ENCODE measurements at regions not wholly inside any gene's neighbourhood (a gene's known extent, or its start where the extent isn't known, plus 50 kb on each side); places are given as distances from the start of the nearest gene placed in this dataset.
A peak's percentile ranks its signal among the peaks of the same experiment; 100 is the strongest.
"Not testable (repeated sequence)": the region's sequence is repeated elsewhere in the genome, so short reads cannot be mapped to it uniquely, and the experiment has no call there.

DNA sequence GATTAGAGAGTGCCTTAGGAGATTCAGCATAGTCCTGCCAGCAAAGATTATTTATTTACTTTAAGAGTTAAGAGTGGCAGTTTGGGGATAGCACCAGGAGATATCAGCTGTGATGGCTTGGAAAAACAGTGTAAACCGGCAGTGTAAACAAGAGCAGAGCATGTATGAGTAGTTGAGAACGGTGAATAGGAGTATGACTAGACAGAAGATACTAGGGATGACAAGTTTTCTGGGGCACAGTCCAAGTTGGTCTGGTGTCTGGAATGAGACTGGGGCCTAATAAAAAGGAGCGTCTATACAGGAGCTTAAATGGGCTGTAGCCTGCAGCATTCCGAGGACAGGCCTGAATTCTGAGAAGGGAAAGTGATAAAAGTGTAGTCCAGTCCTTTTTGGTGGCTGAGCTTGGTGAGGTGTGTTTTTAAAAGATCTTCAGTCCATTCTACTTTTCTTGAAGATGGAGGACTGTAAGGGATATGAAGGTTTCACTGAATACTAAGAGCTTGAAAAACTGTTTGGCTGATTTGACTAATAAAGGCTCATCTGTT, 117.8 kb downstream of the TLR5 start:
- ATAC-seq: not testable (repeated sequence)

DNA sequence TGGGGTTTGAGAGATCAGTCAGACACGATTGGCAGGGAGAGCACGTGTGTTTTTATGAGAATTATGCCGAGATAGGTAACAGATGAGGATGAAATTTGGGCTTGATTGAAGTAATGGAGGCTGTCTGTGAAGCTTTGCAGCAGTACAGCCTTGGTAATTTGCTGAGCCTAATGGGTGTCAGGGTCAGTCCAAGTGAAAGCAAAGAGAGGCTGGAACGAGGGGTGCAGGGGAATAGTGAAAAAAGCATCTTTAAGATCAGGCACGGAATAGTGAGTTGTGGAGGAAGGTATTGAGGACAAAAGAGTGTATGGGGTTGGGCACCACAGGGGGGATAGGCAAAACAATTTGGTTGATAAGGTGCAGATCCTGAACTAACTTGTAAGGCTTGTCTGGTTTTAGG, 116.4 kb downstream of the TLR5 start:
- not testable (repeated sequence) for ATAC-seq

GRCh38 chr1:223029985-223030769, 112.9 kb downstream of the TLR5 start:
- no peak for ATAC-seq

GRCh38 chr1:223030871-223031400, 112.1 kb downstream of the TLR5 start:
- no peak for ATAC-seq

GRCh38 chr1:223031733-223032601, 111.1 kb downstream of the TLR5 start:
- peak; percentile 86 for ATAC-seq

GRCh38 chr1:223033658-223034057, 109.4 kb downstream of the TLR5 start:
- ATAC-seq: no peak

GRCh38 chr1:223034270-223034798, 108.7 kb downstream of the TLR5 start:
- ATAC-seq: no peak

GRCh38 chr1:223035724-223036478, 107.1 kb downstream of the TLR5 start:
- ATAC-seq: peak; percentile 60

GRCh38 chr1:223036479-223036845, 106.6 kb downstream of the TLR5 start:
- ATAC-seq: no peak

GRCh38 chr1:223037845-223038244, 105.2 kb downstream of the TLR5 start:
- ATAC-seq: no peak

GRCh38 chr1:223038288-223039006, 104.6 kb downstream of the TLR5 start:
- ATAC-seq: no peak

- no peak for ATAC-seq
Measured at GRCh38 chr1:223039990-223040389, 103.1 kb downstream of the TLR5 start.

- ATAC-seq: no peak
Measured at GRCh38 chr1:223041481-223041880, 101.6 kb downstream of the TLR5 start.

GRCh38 chr1:223045164-223045957, 97.7 kb downstream of the TLR5 start:
- no peak for ATAC-seq

- ATAC-seq: no peak
Measured at GRCh38 chr1:223046011-223046410, 97.0 kb downstream of the TLR5 start.

DNA sequence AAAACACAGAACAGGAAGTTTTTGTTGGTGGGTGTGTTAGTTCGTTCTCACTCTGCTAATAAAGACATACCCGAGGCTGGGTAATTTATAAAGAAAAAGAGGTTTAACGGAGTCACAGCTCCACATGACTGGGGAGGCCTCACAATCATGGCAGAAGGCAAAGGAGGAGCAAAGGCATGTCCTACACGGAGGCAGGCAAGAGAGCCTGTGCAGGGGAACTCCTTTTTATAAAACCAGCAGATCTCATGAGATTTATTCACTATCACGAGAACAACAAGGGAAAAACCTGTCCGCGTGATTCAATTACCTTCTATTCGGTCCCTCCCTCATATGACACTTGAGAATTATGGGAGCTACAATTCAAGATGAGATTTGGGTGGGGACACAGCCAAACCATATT, 96.6 kb downstream of the TLR5 start:
- ATAC-seq: not testable (repeated sequence)

DNA sequence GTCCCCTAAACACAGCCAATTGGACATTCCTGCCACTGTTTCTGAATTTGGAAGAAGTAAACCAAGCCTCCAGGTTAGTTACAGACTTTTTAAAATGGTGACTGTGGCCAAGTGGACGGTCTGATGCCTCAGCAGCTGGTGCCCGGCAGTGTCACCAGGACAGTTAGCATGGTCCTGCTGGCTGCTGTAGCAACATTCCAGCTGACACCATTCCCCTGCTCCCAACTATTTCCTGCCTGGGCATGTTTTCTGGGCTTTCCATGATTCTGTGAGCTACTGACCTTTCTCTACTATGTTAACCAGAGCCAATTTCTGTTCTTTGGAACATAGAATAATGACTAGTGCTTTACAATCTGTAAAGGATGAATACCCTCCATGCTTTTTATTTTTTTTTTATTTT, 95.0 kb downstream of the TLR5 start:
- no peak for ATAC-seq

- no peak for ATAC-seq
Measured at GRCh38 chr1:223052462-223052861, 90.6 kb downstream of the TLR5 start.

- peak; percentile 66 for ATAC-seq
Measured at GRCh38 chr1:223052931-223053330, 90.1 kb downstream of the TLR5 start.

DNA sequence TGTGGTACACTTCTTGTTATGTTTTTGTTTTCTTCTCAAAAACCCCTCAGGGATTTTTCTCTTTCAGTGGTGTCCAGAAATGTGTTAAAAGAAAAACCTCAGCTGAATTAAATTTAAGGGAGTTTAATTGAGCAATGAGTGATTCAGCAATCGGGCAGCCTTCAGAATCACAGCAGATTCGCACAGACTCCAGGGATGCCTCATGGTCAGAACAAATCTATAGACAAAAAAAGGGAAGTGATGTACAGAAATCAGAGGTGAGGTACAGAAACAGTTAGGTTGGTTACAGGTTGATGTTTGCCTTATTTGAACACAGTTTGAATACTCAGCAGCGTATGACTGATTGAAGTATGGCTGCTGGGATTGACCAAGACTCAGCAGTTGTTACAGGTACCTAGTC, 86.2 kb downstream of the TLR5 start:
- no peak for ATAC-seq
